Astrocyte (in vitro differentiated cells and primary cell): ENCODE measurements at regions not wholly inside any gene's neighbourhood (a gene's known extent, or its start where the extent isn't known, plus 50 kb on each side); places are given as distances from the start of the nearest gene placed in this dataset.

ENCODE experiments used
- DNase-seq: peaks from one replicate; pipeline ENCODE4 v3.0.0-alpha.2; 2010; ENCODE audit warnings: low read depth
- FAIRE-seq: peaks from 2 replicates; lab custom pipeline; 2011; peaks lifted over from hg19 to GRCh38; lab: Jason Lieb, UNC
- H2AFZ ChIP-seq: 2 replicates; pipeline ENCODE4 v1.6.0; 2012; ENCODE audit warnings: low read depth, low read length, inconsistent platforms
- H3K27ac ChIP-seq: 2 replicates; pipeline ENCODE4 v1.5.1; 2011; ENCODE audit warnings: low read depth, low read length, inconsistent platforms
- H3K27me3 ChIP-seq: 2 replicates; pipeline ENCODE4 v1.6.0; 2011; ENCODE audit warnings: low read length, inconsistent platforms; ENCODE audit not compliant: insufficient read depth
- H3K36me3 ChIP-seq: 2 replicates; pipeline ENCODE4 v1.5.1; 2011; ENCODE audit warnings: low read length, inconsistent platforms; ENCODE audit not compliant: insufficient read depth
- H3K4me1 ChIP-seq: 2 replicates; pipeline ENCODE4 v1.5.1; 2011; ENCODE audit warnings: low read length, inconsistent platforms; ENCODE audit not compliant: insufficient read depth
- H3K4me2 ChIP-seq: 2 replicates; pipeline ENCODE4 v1.6.0; 2012; ENCODE audit warnings: low read length, inconsistent platforms
- H3K4me3 ChIP-seq: 2 replicates; pipeline ENCODE4 v1.5.1; 2011; ENCODE audit warnings: low read depth, mild to moderate bottlenecking, low read length, inconsistent platforms; ENCODE audit not compliant: insufficient read depth
- H3K79me2 ChIP-seq: 2 replicates; pipeline ENCODE4 v1.6.0; 2012; ENCODE audit warnings: mild to moderate bottlenecking, low read length, inconsistent platforms; ENCODE audit not compliant: insufficient read depth
- H3K9ac ChIP-seq: 2 replicates; pipeline ENCODE4 v1.6.0; 2012; ENCODE audit warnings: mild to moderate bottlenecking, low read length, inconsistent platforms
- H3K9me3 ChIP-seq: 2 replicates; pipeline ENCODE4 v1.5.1; 2012; ENCODE audit warnings: low read depth, mild to moderate bottlenecking, low read length, inconsistent platforms; ENCODE audit not compliant: insufficient read depth
- H4K20me1 ChIP-seq: 2 replicates; pipeline ENCODE4 v1.6.0; 2012; ENCODE audit warnings: low read length, inconsistent platforms; ENCODE audit not compliant: insufficient read depth
- H3K27ac Mint-ChIP-seq: one replicate; pipeline ENCODE4 v1.8.0; 2021; ENCODE audit warnings: mild to moderate bottlenecking, mixed read lengths; ENCODE audit not compliant: unreplicated experiment
- H3K27me3 Mint-ChIP-seq: one replicate; pipeline ENCODE4 v1.8.0; 2021; ENCODE audit warnings: low read depth, mixed read lengths; ENCODE audit not compliant: unreplicated experiment
- H3K36me3 Mint-ChIP-seq: one replicate; pipeline ENCODE4 v1.8.0; 2021; ENCODE audit warnings: low read depth, mixed read lengths; ENCODE audit not compliant: unreplicated experiment
- H3K4me1 Mint-ChIP-seq: one replicate; pipeline ENCODE4 v1.8.0; 2021; ENCODE audit warnings: low read depth, mixed read lengths; ENCODE audit not compliant: unreplicated experiment
- H3K4me3 Mint-ChIP-seq: one replicate; pipeline ENCODE4 v1.8.0; 2021; ENCODE audit warnings: mild to moderate bottlenecking, moderate library complexity, mixed read lengths; ENCODE audit not compliant: unreplicated experiment
- H3K9me3 Mint-ChIP-seq: one replicate; pipeline ENCODE4 v1.8.0; 2021; ENCODE audit warnings: mild to moderate bottlenecking, mixed read lengths; ENCODE audit not compliant: unreplicated experiment
- CTCF ChIP-seq: IDR thresholded peaks from 2 replicates; pipeline ENCODE4 v1.5.1; 2011; ENCODE audit warnings: low read depth, mild to moderate bottlenecking, inconsistent platforms, low read length, moderate library complexity; ENCODE audit not compliant: insufficient read depth
- EZH2 ChIP-seq: IDR thresholded peaks from 2 replicates; pipeline ENCODE4 v1.6.1; 2012; ENCODE audit warnings: mild to moderate bottlenecking, low read length, inconsistent platforms; ENCODE audit not compliant: insufficient read depth

GRCh38 chr4:84231539-84232055, 267.5 kb downstream of the NKX6-1 start:
- Mint-ChIP-seq H3K27me3 (peaks cover 4% of the 10 kb centered on the region), H3K9me3 (peaks cover 3% of the 10 kb centered on the region), H3K4me3 (no peak overlapping the region), H3K27ac (no peak overlapping the region), H3K4me1 (no peaks in the 10 kb centered on the region), H3K36me3 (no peaks in the 10 kb centered on the region)
- Histone ChIP-seq H3K4me1 (no peaks in the 10 kb centered on the region), H2AFZ (no peak overlapping the region), H3K9ac (no peak overlapping the region), H3K4me2 (no peak overlapping the region), H3K27me3 (no peaks in the 10 kb centered on the region), H3K9me3 (no peaks in the 10 kb centered on the region), H3K36me3 (no peaks in the 10 kb centered on the region), H3K4me3 (no peak overlapping the region), H3K79me2 (no peaks in the 10 kb centered on the region), H3K27ac (no peak overlapping the region), H4K20me1 (no peaks in the 10 kb centered on the region)
- FAIRE-seq: no peak
- TF ChIP-seq CTCF: no peak
- TF ChIP-seq EZH2: no peak
- DNase-seq: no peak

GRCh38 chr4:84224522-84224921, 274.6 kb downstream of the NKX6-1 start:
- Histone ChIP-seq H2AFZ (no peak overlapping the region), H3K4me2 (no peak overlapping the region), H3K36me3 (no peaks in the 10 kb centered on the region), H4K20me1 (no peaks in the 10 kb centered on the region), H3K4me1 (no peaks in the 10 kb centered on the region), H3K27ac (no peak overlapping the region), H3K9ac (no peak overlapping the region), H3K9me3 (no peaks in the 10 kb centered on the region), H3K4me3 (no peak overlapping the region), H3K27me3 (no peaks in the 10 kb centered on the region), H3K79me2 (no peaks in the 10 kb centered on the region)
- H3K4me3 Mint-ChIP-seq: no peak overlapping the region
- no peaks in the 10 kb centered on the region for H3K36me3 Mint-ChIP-seq
- FAIRE-seq (no peak), DNase-seq (no peak)
- no peaks in the 10 kb centered on the region for H3K27me3 Mint-ChIP-seq
- no peak for TF ChIP-seq EZH2
- no peak overlapping the region for H3K27ac Mint-ChIP-seq
- no peaks in the 10 kb centered on the region for H3K4me1 Mint-ChIP-seq
- H3K9me3 Mint-ChIP-seq: no peaks in the 10 kb centered on the region

GRCh38 chr4:84221704-84222103, 277.4 kb downstream of the NKX6-1 start:
- TF ChIP-seq CTCF (no peak), EZH2 (no peak)
- H3K4me2 ChIP-seq: no peak overlapping the region
- no peak overlapping the region for H3K27ac ChIP-seq
- no peaks in the 10 kb centered on the region for H3K79me2 ChIP-seq
- Mint-ChIP-seq H3K27ac (no peak overlapping the region), H3K4me1 (no peaks in the 10 kb centered on the region), H3K4me3 (no peak overlapping the region), H3K9me3 (no peaks in the 10 kb centered on the region), H3K36me3 (no peaks in the 10 kb centered on the region), H3K27me3 (no peaks in the 10 kb centered on the region)
- H3K4me3 ChIP-seq: no peak overlapping the region
- H3K9ac ChIP-seq: no peak overlapping the region
- no peaks in the 10 kb centered on the region for H4K20me1 ChIP-seq
- H2AFZ ChIP-seq: no peak overlapping the region
- no peaks in the 10 kb centered on the region for H3K27me3 ChIP-seq
- FAIRE-seq (no peak), DNase-seq (no peak)
- no peaks in the 10 kb centered on the region for H3K4me1 ChIP-seq
- no peaks in the 10 kb centered on the region for H3K9me3 ChIP-seq
- H3K36me3 ChIP-seq: no peaks in the 10 kb centered on the region
